ENCODE measurements at regions not wholly inside any gene's neighbourhood (a gene's known extent, or its start where the extent isn't known, plus 50 kb on each side); places are given as distances from the start of the nearest gene placed in this dataset.
A peak's percentile ranks its signal among the peaks of the same experiment; 100 is the strongest.

- DNase-seq, result no peak
Observed at GRCh38 chr18:33517950-33518349, 60.1 kb upstream of the ASXL3 start.

- no peak for DNase-seq
Observed at GRCh38 chr18:33513027-33513426, 65.0 kb upstream of the ASXL3 start.

DNA sequence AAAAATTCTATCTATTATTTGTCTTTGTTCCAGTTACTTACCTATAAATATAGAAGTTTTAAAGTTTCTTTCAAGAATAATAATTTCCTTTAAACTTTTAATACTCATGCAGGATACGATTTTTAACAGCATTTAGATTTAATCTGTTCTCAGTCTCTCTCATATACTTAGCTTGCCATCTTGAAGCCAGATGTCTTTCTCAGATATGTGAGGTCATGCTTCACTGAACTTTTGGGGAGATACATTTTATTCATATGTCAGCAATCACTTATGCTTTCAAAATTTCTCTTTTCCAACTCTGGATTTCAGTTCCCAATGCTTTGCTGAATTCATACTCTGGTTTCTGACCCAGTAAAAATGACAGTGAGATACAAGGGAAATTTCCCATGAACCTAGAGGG, 66.5 kb upstream of the CCDC178 start:
- no peak for DNase-seq

DNA sequence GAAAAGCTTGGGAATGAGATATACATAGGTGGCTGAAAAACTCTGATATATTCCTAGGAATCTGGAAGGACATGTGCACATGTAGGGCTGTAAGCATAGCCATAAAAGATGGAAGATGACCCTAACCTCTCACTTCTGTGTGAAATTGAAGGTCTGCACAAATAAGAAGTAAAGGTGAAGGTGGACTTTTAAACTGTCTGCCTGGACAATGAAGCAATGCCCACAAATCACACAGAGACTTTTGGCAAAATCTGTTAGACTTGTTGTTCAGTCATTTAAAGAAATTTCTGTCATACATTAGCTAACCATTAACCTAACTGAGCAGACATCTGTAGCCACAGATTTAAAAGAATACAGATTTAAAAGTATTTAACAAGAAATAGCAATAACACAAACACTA, 65.3 kb upstream of the CCDC178 start:
- DNase-seq, result no peak

DNA sequence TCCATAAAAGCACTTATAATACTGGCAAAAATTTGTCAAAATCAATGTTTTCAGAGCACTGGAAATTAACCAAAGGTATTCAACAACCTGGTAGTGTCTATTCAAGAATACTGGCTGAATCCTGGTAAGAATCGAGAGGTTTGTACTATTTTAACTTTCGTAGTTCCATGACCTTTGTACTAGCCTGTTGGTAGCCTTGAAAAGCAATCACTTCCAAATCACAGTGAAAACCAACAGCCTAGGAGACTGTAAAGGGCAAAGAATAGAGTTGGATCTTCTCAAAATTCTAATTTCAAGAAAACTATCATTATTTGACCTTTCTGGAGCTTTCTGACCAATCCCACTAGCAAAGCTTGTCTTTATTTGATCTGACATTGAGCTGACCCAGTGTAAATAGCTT, 64.8 kb upstream of the CCDC178 start:
- DNase-seq, result no peak

GRCh38 chr18:33495278-33495677, 54.8 kb upstream of the CCDC178 start:
- DNase-seq, result peak; percentile 50
